Esophagus muscularis mucosa (tissue), 4 donors: ENCODE measurements at regions not wholly inside any gene's neighbourhood (a gene's known extent, or its start where the extent isn't known, plus 50 kb on each side); places are given as distances from the start of the nearest gene placed in this dataset.

Source experiments
- DNase-seq: peaks from one replicate; pipeline ENCODE4 v3.0.0-alpha.2; 2017; ENCODE audit errors: extremely low spot score
- H3K27ac ChIP-seq, 4 donors: fragments of 200-600 bp; sonication (generic); replicated peaks in 1 of 4; 1 replicate in 3 of 4; 2 replicates in 1 of 4; pipeline ENCODE4 v1.5.1; 2016 to 2019; ENCODE audit warnings: mild to moderate bottlenecking in 1 of 4
- H3K27me3 ChIP-seq, 4 donors: fragments of 200-600 bp; sonication (generic); one replicate each; pipeline versions ENCODE4 v1.5.1 to v1.6.0; 2016 to 2019
- H3K36me3 ChIP-seq, 4 donors: fragments of 200-600 bp; sonication (generic); one replicate each; pipeline ENCODE4 v1.5.1; 2016 to 2019
- H3K4me1 ChIP-seq, 4 donors: fragments of 200-600 bp; sonication (generic); one replicate each; pipeline ENCODE4 v1.5.1; 2016 to 2019
- H3K4me3 ChIP-seq, 4 donors: fragments of 200-600 bp; sonication (generic); 1 replicate in 2 of 4; 2 replicates in 2 of 4; pipeline ENCODE4 v1.5.1; 2016 to 2019; ENCODE audit warnings: mild to moderate bottlenecking in 4 of 4, moderate library complexity in 1 of 4
- H3K9me3 ChIP-seq, 4 donors: fragments of 200-600 bp; sonication (generic); 1 replicate in 3 of 4; 2 replicates in 1 of 4; pipeline ENCODE4 v1.5.1; 2016 to 2019
- EP300 ChIP-seq: sonication (generic); formaldehyde crosslinking; IDR thresholded peaks from one replicate; pipeline ENCODE4 v1.6.1; 2017; ENCODE audit warnings: antibody characterized with exemption
- POLR2A ChIP-seq: fragments of 450-650 bp; IDR thresholded peaks from one replicate; pipeline ENCODE4 v1.6.1; 2017; ENCODE audit warnings: antibody characterized with exemption, moderate library complexity, mild to moderate bottlenecking, low read depth
- POLR2AphosphoS5 ChIP-seq, 2 donors: sonication (generic); formaldehyde crosslinking; IDR thresholded peaks; one replicate each; pipeline ENCODE4 v1.6.1; 2017; ENCODE audit warnings: antibody characterized with exemption in 2 of 2
- WGBS: methylation state at CpG from one replicate; pipeline ENCODE4 v1.1.5; 2018; 5-methylcytosine and 5-hydroxymethylcytosine counted together
- intact Hi-C: fragments of 100-400 bp; cut with DNase I; formaldehyde crosslinking; loops from one replicate; pipeline ENCODE4 v1.15.1; 2023
- TF ChIP-seq, protein P1 (sequence below), 3 experiments: fragments of 200-600 bp in 2 of 3; fragments of 450-650 bp in 1 of 3; sonication (generic) in 2 of 3; IDR thresholded peaks; one replicate each; pipeline ENCODE4 v1.5.1; 2017 to 2019; ENCODE audit warnings: antibody characterized with exemption in 3 of 3, mild to moderate bottlenecking in 2 of 3, moderate library complexity in 1 of 3

- no peaks in the 10 kb centered on the region for H3K9me3 ChIP-seq
- H3K4me3 ChIP-seq = no peak overlapping the region
- TF ChIP-seq, protein P1, sequence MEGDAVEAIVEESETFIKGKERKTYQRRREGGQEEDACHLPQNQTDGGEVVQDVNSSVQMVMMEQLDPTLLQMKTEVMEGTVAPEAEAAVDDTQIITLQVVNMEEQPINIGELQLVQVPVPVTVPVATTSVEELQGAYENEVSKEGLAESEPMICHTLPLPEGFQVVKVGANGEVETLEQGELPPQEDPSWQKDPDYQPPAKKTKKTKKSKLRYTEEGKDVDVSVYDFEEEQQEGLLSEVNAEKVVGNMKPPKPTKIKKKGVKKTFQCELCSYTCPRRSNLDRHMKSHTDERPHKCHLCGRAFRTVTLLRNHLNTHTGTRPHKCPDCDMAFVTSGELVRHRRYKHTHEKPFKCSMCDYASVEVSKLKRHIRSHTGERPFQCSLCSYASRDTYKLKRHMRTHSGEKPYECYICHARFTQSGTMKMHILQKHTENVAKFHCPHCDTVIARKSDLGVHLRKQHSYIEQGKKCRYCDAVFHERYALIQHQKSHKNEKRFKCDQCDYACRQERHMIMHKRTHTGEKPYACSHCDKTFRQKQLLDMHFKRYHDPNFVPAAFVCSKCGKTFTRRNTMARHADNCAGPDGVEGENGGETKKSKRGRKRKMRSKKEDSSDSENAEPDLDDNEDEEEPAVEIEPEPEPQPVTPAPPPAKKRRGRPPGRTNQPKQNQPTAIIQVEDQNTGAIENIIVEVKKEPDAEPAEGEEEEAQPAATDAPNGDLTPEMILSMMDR (IDR thresholded peaks at IDR 0.05) = no peak
- no peak for TF ChIP-seq POLR2AphosphoS5 (IDR thresholded peaks at IDR 0.05)
- TF ChIP-seq POLR2A = no peak
- TF ChIP-seq EP300 = no peak
- no peak overlapping the region for H3K27ac ChIP-seq
- H3K27me3 ChIP-seq = no peaks in the 10 kb centered on the region
- H3K36me3 ChIP-seq = no peaks in the 10 kb centered on the region
- DNase-seq = no peak
- intact Hi-C loops = no loop called here
- H3K4me1 ChIP-seq = peaks cover 0 to 8% (median 5%) of the 10 kb centered on the region in 4 donors
- 88% methylated on average over 9 of the region's 9 CpGs for WGBS
Observed at GRCh38 chr21:31429506-31429905, 85.4 kb upstream of the TIAM1 start.

- no peak for TF ChIP-seq POLR2A
- no peak for TF ChIP-seq EP300
- TF ChIP-seq POLR2AphosphoS5 (IDR thresholded peaks at IDR 0.05) = no peak
- TF ChIP-seq, protein P1 (IDR thresholded peaks at IDR 0.05) = no peak
- Histone ChIP-seq H3K27ac (no peak overlapping the region), H3K4me1 (peaks cover 0 to 13% (median 7%) of the 10 kb centered on the region in 4 donors), H3K9me3 (no peaks in the 10 kb centered on the region), H3K27me3 (no peaks in the 10 kb centered on the region), H3K36me3 (no peaks in the 10 kb centered on the region), H3K4me3 (no peak overlapping the region)
- WGBS = 87% methylated on average over 5 of the region's 5 CpGs
- DNase-seq = no peak
- intact Hi-C loops = no loop called here
Observed at GRCh38 chr21:31426235-31426797, 82.3 kb upstream of the TIAM1 start.

DNA sequence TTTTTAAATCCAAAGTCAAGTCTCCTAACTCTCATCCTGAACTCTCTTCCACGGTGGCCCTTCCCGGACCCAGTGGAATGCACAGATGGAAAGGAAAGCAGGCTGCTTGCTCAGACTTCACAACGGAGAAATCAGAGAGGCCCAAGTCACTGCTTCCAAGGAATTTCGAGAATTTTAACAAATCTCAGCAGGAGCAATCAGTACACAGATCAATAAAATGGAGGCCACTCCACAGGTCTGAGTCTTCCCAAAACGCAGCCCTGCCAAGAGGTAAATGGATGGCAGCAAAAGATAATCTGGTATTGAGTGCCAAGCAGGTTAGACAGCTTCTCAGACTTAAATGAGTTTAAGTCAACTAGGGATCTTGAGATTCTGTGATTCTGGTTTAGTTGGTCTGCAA lies 81.1 kb upstream of the TIAM1 start:
- Histone ChIP-seq H3K27me3 (no peaks in the 10 kb centered on the region), H3K4me3 (no peak overlapping the region), H3K36me3 (no peaks in the 10 kb centered on the region), H3K27ac (no peak overlapping the region), H3K9me3 (no peaks in the 10 kb centered on the region), H3K4me1 (peaks cover 0 to 13% (median 7%) of the 10 kb centered on the region in 4 donors)
- intact Hi-C loops = no loop called here
- DNase-seq = no peak
- TF ChIP-seq, protein P1 (IDR thresholded peaks at IDR 0.05) = no peak
- no peak for TF ChIP-seq EP300
- no peak for TF ChIP-seq POLR2AphosphoS5 (IDR thresholded peaks at IDR 0.05)
- no peak for TF ChIP-seq POLR2A
- WGBS = 60% methylated on average over 5 of the region's 5 CpGs

DNA sequence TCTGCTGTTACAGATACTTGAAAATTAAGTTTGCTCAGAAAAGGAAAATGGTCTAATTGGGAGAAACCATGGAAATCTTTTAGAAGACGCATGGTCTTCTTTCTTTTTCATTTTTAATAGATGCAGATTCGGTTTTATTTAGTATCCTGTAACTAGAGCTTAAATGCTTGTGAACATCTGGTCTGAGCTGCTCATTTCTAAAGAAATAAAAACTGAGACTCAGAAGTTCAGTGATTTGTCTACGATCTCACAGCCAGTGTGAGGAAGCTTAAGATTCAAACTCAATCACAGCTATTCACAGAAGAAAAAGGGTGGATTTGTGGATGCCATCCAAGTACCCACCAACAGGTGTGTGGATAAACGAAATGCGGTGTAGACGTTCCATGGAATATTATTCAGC lies 80.0 kb upstream of the TIAM1 start:
- Histone ChIP-seq H3K27me3 (no peaks in the 10 kb centered on the region), H3K36me3 (no peaks in the 10 kb centered on the region), H3K27ac (no peak overlapping the region), H3K4me1 (peaks cover 0 to 13% (median 7%) of the 10 kb centered on the region in 4 donors), H3K9me3 (no peaks in the 10 kb centered on the region), H3K4me3 (no peak overlapping the region)
- 57% methylated on average over 6 of the region's 6 CpGs for WGBS
- intact Hi-C loops = no loop called here
- DNase-seq = no peak
- TF ChIP-seq POLR2A (no peak), EP300 (no peak), POLR2AphosphoS5 (IDR thresholded peaks at IDR 0.05) (no peak)
- TF ChIP-seq, protein P1 (IDR thresholded peaks at IDR 0.05) = no peak

DNA sequence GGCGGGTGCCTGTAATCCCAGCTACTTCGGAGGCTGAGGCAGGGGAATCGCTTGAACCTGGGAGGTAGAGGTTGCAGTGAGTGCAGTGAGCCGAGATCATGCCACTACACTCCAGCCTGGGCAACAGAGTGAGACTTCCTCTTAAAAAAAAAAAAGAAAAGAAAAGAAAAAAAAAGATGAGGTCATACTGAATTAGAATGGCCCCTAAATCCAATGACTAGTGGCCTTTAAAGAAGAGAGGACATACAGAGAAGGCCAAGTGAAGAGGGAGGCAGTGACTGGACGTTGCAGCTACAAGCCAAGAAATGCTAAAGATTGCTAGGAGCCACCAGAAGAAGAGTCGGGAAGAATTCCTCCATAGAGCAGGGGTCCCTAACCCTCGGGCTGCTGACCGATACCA lies 76.9 kb upstream of the TIAM1 start:
- intact Hi-C loops = no loop called here
- Histone ChIP-seq H3K27me3 (no peaks in the 10 kb centered on the region), H3K27ac (no peak overlapping the region), H3K4me1 (peaks cover 0 to 13% (median 7%) of the 10 kb centered on the region in 4 donors), H3K36me3 (no peaks in the 10 kb centered on the region), H3K9me3 (no peaks in the 10 kb centered on the region), H3K4me3 (no peak overlapping the region)
- WGBS = 92% methylated on average over 8 of the region's 8 CpGs
- DNase-seq = no peak
- TF ChIP-seq, protein P1 (IDR thresholded peaks at IDR 0.05) = no peak
- TF ChIP-seq POLR2AphosphoS5 (IDR thresholded peaks at IDR 0.05) (no peak), EP300 (no peak), POLR2A (no peak)
